IgD-negative memory B cell (primary cell): ENCODE measurements at regions not wholly inside any gene's neighbourhood (a gene's known extent, or its start where the extent isn't known, plus 50 kb on each side); places are given as distances from the start of the nearest gene placed in this dataset.

ENCODE experiments used
- H3K27ac Mint-ChIP-seq, 3 donors: one replicate each; pipeline ENCODE4 v1.8.0; 2020 to 2022; ENCODE audit warnings: mild to moderate bottlenecking in 3 of 3, mixed read lengths in 3 of 3, moderate library complexity in 1 of 3
- H3K27me3 Mint-ChIP-seq: one replicate; pipeline ENCODE4 v1.8.0; 2021; ENCODE audit warnings: mixed read lengths
- H3K36me3 Mint-ChIP-seq: one replicate; pipeline ENCODE4 v1.8.0; 2020; ENCODE audit warnings: mild to moderate bottlenecking, mixed read lengths
- H3K4me1 Mint-ChIP-seq, 3 donors: one replicate each; pipeline ENCODE4 v1.8.0; 2020 to 2022; ENCODE audit warnings: mixed read lengths in 3 of 3, mild to moderate bottlenecking in 1 of 3
- H3K4me3 Mint-ChIP-seq, 4 donors: one replicate each; pipeline ENCODE4 v1.8.0; 2020 to 2022; ENCODE audit warnings: mild to moderate bottlenecking in 4 of 4, mixed read lengths in 4 of 4, moderate library complexity in 3 of 4
- H3K9me3 Mint-ChIP-seq, 3 donors: one replicate each; pipeline ENCODE4 v1.8.0; 2020 to 2021; ENCODE audit warnings: mixed read lengths in 3 of 3, mild to moderate bottlenecking in 1 of 3

DNA sequence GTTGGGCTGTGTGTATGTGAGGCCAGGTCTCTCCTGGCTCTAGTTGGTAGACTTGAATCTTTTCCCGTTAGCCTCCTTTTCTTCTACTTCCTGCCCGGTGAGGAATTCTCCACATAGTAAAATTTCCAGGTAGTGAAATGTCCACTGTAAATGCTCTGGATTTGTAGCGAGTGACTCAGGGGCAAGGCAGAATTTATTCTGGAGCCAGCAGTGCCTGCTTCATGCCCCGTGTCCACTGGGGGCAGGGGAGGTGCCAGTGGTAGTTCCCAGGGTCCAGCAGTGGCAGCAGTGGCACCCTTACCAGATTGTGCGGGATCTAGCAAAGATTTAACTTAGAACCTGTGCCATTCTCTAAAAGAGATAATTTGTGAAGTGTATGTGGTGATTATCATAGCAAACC, 74.5 kb upstream of the USP24 start:
- Mint-ChIP-seq H3K36me3 (no peaks in the 10 kb centered on the region), H3K4me3 (peak overlapping the region in 3 of 4 donors; percentile 9 to 49 (median 22)), H3K27me3 (peaks cover 2% of the 10 kb centered on the region), H3K4me1 (peaks cover 8 to 12% (median 9%) of the 10 kb centered on the region in 3 donors), H3K9me3 (peaks cover 0 to 4% (median 1%) of the 10 kb centered on the region in 3 donors), H3K27ac (peak overlapping the region in 2 of 3 donors; percentile 6 to 65)

DNA sequence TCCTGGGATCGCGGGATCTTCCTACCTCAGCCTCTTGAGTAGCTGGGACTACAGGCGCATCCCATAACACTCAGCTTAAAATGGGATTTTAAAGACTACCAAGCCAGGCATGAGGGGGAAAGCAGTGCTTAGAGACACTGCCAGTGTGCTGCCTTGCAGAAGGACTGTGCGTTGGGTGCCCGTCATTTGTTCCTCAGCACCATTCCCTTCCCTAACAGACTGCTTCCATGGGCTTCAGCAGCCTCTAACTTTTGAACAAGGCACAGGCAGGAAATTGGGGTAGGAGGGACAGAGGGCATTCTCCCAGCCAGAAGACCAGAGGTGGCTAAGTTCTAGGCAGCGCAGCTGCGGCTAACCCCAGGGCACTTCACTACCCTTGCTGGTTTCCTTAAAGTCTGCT, 73.9 kb upstream of the USP24 start:
- Mint-ChIP-seq H3K4me1 (peaks cover 8 to 11% (median 9%) of the 10 kb centered on the region in 3 donors), H3K4me3 (peak overlapping the region in 1 of 4 donors; percentile 94)

DNA sequence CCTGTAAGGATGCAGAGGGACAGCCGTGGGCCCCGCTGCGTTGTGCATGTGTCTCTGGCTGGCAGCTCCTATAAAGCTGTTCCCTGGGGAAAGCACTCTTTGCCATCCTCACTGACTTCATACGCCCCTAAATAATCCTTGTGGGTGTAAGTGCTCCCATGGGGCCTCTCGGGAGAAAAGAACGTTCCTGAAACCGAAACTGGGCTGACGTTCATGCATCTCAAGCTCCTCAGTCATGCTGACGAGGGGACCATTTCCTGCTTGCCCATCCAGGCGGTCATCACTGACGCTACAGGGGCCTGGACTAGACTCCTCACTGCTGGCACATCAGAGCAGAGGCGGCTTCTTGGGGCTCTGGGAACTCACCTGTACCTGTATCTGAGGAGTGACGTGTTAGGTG, 73.1 kb upstream of the USP24 start:
- Mint-ChIP-seq H3K27me3 (peaks cover 2% of the 10 kb centered on the region), H3K27ac (peak overlapping the region in 2 of 3 donors; percentile 47 to 96), H3K4me3 (peak overlapping the region; percentile 41 to 94 (median 88)), H3K36me3 (no peaks in the 10 kb centered on the region), H3K9me3 (no peaks in the 10 kb centered on the region), H3K4me1 (peaks cover 8 to 11% (median 9%) of the 10 kb centered on the region in 3 donors)

More for the DNA sequence above, 73.9 kb upstream of the USP24 start:
- Mint-ChIP-seq H3K9me3 (peaks cover 0 to 4% (median 0%) of the 10 kb centered on the region in 3 donors), H3K27ac (peak overlapping the region in 2 of 3 donors; percentile 6 to 96), H3K36me3 (no peaks in the 10 kb centered on the region), H3K27me3 (peaks cover 2% of the 10 kb centered on the region)

DNA sequence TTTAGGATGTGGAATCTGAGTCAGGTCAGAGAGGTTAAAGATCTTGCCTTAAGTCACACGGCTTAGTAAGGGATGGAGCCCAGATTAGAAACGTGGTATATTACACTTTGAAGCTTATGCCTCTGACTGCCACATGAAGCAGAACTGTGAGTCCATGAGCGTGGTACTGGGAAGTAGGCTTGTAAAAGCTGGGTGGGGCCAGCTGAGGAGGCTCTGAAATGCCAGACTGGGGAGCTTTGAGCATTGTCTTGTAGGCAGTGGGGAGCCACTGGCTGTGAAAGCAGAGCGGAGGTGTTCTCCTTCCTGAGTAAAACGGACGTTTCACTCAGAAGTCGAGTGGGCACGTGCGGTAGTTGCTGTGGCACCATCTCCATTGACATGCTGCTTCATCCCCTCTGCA, 72.6 kb upstream of the USP24 start:
- Mint-ChIP-seq H3K27ac (peak overlapping the region; percentile 47 to 96 (median 63)), H3K4me3 (peak overlapping the region; percentile 41 to 94 (median 88))

DNA sequence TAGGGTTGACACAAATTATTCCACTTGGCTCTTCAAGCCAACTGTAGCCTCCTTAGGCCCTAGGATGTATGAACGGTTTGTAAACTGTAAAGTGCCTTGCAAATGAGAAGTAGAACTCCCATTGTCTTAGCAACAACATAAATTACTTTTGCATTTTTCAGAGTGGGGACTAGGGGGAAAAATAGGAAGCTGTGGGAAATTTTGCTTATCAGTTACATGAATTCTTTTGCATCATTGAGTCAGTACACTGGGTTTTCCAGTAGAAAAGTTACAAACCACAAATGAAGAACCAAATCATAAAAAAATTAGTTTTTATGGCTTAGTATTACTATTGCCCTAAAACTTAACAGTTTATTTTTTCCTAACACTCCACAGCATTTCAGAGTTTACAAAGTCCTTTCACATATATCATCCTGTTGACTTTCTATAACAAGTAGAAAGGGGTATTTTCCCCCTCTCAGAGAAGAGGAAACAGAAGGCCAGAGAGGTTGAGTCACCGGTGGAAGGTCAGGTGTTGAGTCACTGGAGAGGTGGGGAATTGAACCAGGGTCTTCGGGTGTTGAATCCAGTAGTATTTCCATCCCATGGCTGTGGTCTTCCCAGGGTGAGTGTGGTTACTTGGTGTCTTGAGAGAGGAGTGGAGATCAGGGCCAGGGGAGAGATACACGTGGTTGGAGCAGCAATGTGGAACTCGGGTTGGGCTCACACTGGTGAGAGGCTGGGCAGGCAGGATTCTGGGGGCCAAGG, 71.9 kb upstream of the USP24 start:
- Mint-ChIP-seq H3K27ac (peak overlapping the region; percentile 34 to 96 (median 47)), H3K36me3 (no peaks in the 10 kb centered on the region), H3K4me3 (peak overlapping the region in 2 of 4 donors; percentile 19 to 94), H3K27me3 (peaks cover 4% of the 10 kb centered on the region), H3K9me3 (no peaks in the 10 kb centered on the region), H3K4me1 (peaks cover 8 to 11% (median 9%) of the 10 kb centered on the region in 3 donors)

More for the DNA sequence above, 72.6 kb upstream of the USP24 start:
- no peaks in the 10 kb centered on the region for H3K9me3 Mint-ChIP-seq
- peaks cover 8 to 11% (median 9%) of the 10 kb centered on the region in 3 donors for H3K4me1 Mint-ChIP-seq
- no peaks in the 10 kb centered on the region for H3K36me3 Mint-ChIP-seq
- peaks cover 5% of the 10 kb centered on the region for H3K27me3 Mint-ChIP-seq

DNA sequence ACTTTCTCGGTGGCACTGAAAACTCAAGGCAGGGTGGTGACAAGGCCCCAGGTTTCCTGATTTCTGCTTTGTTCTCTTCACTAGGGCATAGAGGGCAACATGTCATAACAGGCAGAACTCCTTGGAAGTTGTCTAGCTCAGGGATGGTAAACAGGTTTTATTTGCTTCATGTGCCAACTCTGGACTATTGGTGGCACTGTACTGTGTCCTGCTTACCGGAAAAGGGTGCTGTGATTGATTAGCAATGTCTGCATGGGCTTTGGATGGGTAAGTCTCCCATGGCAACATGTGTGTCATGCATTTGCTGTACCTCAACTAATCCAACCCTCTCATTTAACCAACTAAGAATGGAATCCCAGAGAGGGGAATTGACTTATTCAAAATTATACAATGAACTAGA, 70.7 kb upstream of the USP24 start:
- peaks cover 4% of the 10 kb centered on the region for H3K27me3 Mint-ChIP-seq
- peaks cover 8 to 11% (median 9%) of the 10 kb centered on the region in 3 donors for H3K4me1 Mint-ChIP-seq
- no peaks in the 10 kb centered on the region for H3K36me3 Mint-ChIP-seq
- no peak overlapping the region for H3K4me3 Mint-ChIP-seq
- no peaks in the 10 kb centered on the region for H3K9me3 Mint-ChIP-seq
- no peak overlapping the region for H3K27ac Mint-ChIP-seq

DNA sequence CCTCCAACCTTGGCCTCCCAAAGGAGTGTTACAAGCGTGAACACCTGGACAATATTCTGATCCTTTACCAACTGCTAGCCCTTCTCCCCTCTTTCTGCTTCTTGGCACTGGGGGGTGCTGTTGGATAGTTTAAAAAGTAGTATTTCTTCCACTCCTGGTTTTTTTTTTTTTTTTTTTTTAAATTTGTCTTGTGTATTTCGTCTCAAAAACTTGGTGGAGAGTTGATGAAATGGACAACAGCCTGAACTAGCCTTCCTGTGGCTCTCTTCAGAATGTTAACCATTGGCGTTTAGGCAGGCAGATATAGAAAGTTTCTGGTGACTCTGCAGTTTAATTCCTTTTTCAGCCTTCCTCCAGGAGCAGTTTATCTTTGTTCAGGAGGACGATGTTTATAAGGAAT, 69.7 kb upstream of the USP24 start:
- H3K27me3 Mint-ChIP-seq: peaks cover 4% of the 10 kb centered on the region
- H3K36me3 Mint-ChIP-seq: no peaks in the 10 kb centered on the region

DNA sequence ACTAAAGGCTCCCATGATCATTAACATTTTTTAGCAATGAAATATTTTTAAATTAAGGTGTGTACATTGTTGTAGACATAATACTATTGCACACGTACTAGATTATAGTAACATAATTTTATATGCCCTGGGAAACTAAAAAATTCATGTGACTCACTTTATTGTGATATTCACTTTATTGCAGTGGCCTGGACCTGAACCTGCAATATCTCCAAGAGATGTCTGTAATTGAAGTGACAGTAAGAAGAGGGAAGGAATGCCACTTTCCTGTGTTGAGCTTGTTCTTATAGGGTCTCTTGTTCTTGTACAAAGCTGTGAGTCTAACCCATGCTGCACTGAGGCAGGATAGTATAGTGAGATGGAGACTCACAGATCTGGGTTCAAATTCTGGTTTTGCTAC, 66.9 kb upstream of the USP24 start:
- Mint-ChIP-seq H3K9me3 (no peaks in the 10 kb centered on the region), H3K36me3 (no peaks in the 10 kb centered on the region), H3K4me1 (peaks cover 2 to 9% (median 9%) of the 10 kb centered on the region in 3 donors), H3K4me3 (no peak overlapping the region), H3K27ac (no peak overlapping the region), H3K27me3 (peaks cover 4% of the 10 kb centered on the region)

More for the DNA sequence above, 69.7 kb upstream of the USP24 start:
- Mint-ChIP-seq H3K4me1 (peaks cover 8 to 11% (median 9%) of the 10 kb centered on the region in 3 donors), H3K27ac (no peak overlapping the region), H3K9me3 (no peaks in the 10 kb centered on the region), H3K4me3 (no peak overlapping the region)

DNA sequence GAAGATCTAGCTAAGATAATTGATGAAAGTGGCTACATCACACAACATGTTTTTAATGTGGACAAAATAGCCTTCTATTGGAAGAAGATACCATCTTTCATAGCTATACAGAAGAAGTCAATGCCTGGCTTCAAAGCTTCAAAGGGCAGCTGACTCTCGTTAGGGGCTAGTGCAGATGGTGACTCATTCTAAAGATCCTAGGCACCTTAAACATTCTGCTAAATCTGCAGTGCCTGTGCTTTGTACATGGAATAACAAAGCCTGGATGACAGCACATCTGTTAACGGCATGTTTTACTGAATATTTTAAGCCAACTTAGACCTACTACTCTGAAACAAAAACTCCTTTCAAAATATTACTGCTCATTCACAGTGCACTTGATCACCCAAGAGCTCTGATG, 65.6 kb upstream of the USP24 start:
- H3K36me3 Mint-ChIP-seq: no peaks in the 10 kb centered on the region
- H3K9me3 Mint-ChIP-seq: no peaks in the 10 kb centered on the region
- no peak overlapping the region for H3K27ac Mint-ChIP-seq
- H3K27me3 Mint-ChIP-seq: peaks cover 4% of the 10 kb centered on the region
- peaks cover 0 to 12% (median 10%) of the 10 kb centered on the region in 3 donors for H3K4me1 Mint-ChIP-seq
- H3K4me3 Mint-ChIP-seq: no peak overlapping the region

DNA sequence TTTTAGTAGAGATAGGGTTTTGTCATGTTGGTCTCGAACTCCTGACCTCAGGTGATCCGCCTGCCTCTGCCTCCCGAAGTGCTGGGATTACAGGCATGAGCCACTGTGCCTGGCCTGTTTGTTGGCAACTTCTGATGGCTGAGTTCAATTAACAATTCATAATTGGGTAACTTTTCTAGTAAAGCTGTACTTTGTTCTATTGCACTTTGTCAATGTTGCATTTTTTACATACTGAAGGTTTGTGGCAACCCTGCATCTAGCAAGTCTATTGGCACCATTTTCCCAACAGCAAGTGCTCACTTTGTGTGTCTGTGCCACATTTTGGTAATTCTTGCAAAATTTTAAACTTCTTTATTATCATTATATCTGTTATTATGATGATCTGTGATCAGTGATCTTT, 64.5 kb upstream of the USP24 start:
- Mint-ChIP-seq H3K4me3 (no peak overlapping the region), H3K36me3 (no peaks in the 10 kb centered on the region), H3K27me3 (peaks cover 4% of the 10 kb centered on the region), H3K27ac (no peak overlapping the region), H3K4me1 (peaks cover 0 to 12% (median 10%) of the 10 kb centered on the region in 3 donors), H3K9me3 (no peaks in the 10 kb centered on the region)

DNA sequence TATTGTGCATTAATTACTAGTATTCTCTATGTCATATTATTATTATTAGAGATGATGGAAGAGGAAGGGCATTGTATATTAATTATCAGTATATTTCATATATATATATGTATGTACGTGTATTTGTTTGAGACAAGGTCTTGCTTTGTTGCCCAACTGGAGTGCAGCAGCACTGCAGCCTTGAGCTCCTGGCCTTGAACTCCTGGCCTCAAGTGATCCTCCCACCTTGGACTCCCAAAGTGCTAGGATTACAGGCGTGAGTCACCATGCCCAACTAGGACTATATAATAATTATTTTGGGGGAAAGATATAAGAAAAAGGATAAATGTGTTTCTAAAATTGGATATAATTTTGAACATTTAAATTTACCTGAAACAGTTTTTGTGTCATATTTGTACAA, 63.2 kb upstream of the USP24 start:
- no peaks in the 10 kb centered on the region for H3K36me3 Mint-ChIP-seq
- no peak overlapping the region for H3K27ac Mint-ChIP-seq
- H3K4me1 Mint-ChIP-seq: peaks cover 5 to 12% (median 10%) of the 10 kb centered on the region in 3 donors
- no peak overlapping the region for H3K4me3 Mint-ChIP-seq
- H3K27me3 Mint-ChIP-seq: peaks cover 4% of the 10 kb centered on the region
- no peaks in the 10 kb centered on the region for H3K9me3 Mint-ChIP-seq

DNA sequence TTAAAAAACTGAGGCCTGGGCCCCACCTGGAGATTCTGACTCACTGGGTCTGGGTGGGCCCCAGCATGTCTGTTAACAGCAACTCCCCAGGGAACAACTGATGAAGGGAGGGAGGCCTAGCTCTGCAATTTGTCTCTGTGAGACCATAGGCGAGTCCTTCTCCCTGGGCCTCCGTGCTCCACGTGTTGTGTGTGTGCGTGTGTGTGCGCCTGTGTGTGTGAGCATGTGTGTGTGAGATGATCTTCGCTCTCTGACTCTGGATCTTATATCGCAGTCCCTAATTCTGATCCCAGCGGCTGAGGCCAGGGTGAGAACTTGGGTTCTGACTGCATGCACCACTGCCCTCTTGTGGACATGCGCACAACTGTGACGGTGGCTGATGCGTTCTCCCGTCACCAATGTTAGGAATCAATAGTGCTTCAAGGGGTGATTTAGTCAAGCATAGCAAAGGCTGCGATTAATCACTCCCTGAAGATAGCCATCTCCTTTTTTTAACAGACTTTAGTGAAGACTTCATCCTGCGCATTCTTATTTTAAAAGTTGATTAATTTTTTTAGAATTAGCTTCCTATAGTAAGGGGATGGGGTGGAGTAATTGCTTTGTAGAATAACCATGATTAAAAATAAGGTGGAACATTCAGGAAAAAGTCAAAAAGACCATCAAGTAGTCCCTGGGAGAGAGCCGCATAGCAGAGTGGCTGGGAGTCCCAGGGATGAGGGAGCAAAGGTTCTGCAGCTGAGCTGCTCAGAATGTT, 62.4 kb upstream of the USP24 start:
- H3K9me3 Mint-ChIP-seq: no peaks in the 10 kb centered on the region
- peak overlapping the region in 3 of 4 donors; percentile 68 to 88 (median 73) for H3K4me3 Mint-ChIP-seq
- no peaks in the 10 kb centered on the region for H3K36me3 Mint-ChIP-seq
- H3K27me3 Mint-ChIP-seq: no peaks in the 10 kb centered on the region
- peaks cover 5 to 12% (median 10%) of the 10 kb centered on the region in 3 donors for H3K4me1 Mint-ChIP-seq
- H3K27ac Mint-ChIP-seq: peak overlapping the region in 2 of 3 donors; percentile 64 to 78

DNA sequence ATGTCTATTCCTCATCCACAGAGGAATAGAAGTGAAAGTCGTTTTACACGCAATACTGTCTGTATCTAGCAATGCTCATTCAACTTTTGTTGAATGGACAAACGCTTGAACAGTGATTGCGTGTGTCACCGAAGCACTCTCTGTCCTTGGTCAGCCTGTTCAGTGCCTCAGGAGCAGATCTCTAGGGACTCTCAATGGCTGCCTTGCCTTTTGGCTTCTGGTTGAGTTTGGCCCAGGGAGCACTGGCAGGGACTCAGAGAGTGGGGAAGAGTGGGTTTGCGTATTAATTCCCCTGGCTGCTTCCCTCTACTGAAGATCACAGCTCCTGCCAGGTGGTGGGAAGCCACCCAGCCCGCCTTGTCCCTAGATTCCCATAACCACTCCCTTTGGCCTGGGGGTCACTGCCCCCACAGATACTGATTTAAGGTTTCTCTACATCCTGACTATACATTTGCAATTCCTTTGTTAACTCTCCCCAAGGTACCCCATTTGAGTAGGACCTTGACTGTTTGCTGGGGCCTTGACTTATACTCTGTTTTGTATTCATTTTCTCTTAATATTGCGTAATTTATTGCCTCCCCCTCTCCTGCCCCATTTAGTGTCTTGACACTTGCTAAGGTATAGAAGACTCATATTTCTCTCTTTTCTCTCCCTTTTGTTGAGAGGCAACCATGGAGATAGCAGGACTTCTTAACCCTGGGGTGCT, 61.7 kb upstream of the USP24 start:
- peak overlapping the region in 2 of 3 donors; percentile 18 to 78 for H3K27ac Mint-ChIP-seq
- H3K4me1 Mint-ChIP-seq: peaks cover 5 to 12% (median 10%) of the 10 kb centered on the region in 3 donors
- H3K4me3 Mint-ChIP-seq: peak overlapping the region in 3 of 4 donors; percentile 68 to 88 (median 73)
- no peaks in the 10 kb centered on the region for H3K9me3 Mint-ChIP-seq
- no peaks in the 10 kb centered on the region for H3K36me3 Mint-ChIP-seq
- no peaks in the 10 kb centered on the region for H3K27me3 Mint-ChIP-seq

DNA sequence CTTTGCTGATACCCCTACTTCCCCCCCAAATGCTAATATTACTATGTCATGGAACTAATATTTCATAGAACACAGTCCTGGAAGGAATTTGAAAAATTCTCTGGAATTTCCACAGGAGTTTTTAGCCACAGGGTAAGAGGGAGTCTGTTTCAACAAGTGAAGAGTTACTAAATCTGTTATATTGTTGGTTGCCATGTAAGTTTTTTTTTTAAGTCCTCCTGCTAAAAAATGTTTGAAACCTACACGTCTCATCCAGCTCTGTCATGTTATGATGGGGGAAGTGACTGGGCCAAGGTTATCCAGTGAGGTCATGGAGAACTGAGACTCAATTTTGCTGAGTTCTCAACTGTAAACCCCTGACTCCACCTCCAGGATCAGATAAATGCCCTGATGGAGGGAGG, 60.8 kb upstream of the USP24 start:
- H3K36me3 Mint-ChIP-seq: no peaks in the 10 kb centered on the region
- H3K27ac Mint-ChIP-seq: peak overlapping the region in 1 of 3 donors; percentile 16
- H3K4me1 Mint-ChIP-seq: peaks cover 5 to 12% (median 10%) of the 10 kb centered on the region in 3 donors
- no peak overlapping the region for H3K4me3 Mint-ChIP-seq
- H3K27me3 Mint-ChIP-seq: no peaks in the 10 kb centered on the region
- no peaks in the 10 kb centered on the region for H3K9me3 Mint-ChIP-seq
